VCaP (cell line): ENCODE measurements at regions not wholly inside any gene's neighbourhood (a gene's known extent, or its start where the extent isn't known, plus 50 kb on each side); places are given as distances from the start of the nearest gene placed in this dataset.
"Not testable (repeated sequence)": the region's sequence is repeated elsewhere in the genome, so short reads cannot be mapped to it uniquely, and the experiment has no call there.

Experiments used
- H3K27ac ChIP-seq: fragments of 450-650 bp; 2 replicates; pipeline ENCODE4 v1.5.1; 2017
- TF ChIP-seq, protein P1 (sequence below): fragments of 450-650 bp; conservative IDR thresholded peaks from 2 replicates; pipeline ENCODE4 v1.5.1; 2017; ENCODE audit warnings: mild to moderate bottlenecking, moderate library complexity

DNA sequence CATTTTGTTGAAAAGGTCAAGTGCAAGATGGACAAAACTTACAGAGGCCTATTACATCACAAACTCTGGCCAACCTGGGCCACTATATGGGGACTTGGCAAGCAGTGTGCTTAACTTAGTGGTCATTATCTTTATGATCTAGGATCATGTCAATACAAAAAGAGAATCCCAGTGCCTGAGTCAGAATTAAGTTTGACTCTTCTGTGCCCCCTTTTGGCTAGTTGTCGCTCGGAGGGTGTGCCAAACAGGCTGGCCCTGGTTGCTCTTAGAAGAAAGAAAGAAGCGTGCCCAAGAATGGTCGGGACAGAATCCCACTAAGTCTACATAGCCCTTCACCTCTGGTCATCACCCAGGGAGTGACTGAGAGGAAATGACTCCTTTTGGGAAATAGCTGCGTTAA is 100.1 kb downstream of the EIF4E start:
- no peak overlapping the region for H3K27ac ChIP-seq
- TF ChIP-seq, protein P1, sequence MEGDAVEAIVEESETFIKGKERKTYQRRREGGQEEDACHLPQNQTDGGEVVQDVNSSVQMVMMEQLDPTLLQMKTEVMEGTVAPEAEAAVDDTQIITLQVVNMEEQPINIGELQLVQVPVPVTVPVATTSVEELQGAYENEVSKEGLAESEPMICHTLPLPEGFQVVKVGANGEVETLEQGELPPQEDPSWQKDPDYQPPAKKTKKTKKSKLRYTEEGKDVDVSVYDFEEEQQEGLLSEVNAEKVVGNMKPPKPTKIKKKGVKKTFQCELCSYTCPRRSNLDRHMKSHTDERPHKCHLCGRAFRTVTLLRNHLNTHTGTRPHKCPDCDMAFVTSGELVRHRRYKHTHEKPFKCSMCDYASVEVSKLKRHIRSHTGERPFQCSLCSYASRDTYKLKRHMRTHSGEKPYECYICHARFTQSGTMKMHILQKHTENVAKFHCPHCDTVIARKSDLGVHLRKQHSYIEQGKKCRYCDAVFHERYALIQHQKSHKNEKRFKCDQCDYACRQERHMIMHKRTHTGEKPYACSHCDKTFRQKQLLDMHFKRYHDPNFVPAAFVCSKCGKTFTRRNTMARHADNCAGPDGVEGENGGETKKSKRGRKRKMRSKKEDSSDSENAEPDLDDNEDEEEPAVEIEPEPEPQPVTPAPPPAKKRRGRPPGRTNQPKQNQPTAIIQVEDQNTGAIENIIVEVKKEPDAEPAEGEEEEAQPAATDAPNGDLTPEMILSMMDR = peak; percentile 47

DNA sequence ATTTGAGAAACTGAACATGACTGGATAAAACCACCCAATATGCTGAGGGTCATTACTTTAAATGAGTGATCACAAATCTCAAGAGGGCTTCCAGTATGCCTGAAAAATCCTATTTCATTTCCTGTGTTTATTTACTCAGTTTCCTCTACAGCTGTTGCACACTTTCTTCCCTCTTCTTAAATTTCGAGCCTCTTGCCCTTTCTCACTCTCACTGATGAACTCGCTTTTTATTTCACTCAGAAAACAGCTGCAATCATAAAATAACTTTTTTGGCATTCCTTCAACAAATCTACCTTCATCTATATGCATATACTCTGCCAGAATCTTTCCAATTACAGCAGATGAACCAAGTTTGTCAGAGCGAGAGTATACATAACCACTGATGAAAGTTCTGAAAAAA is 101.3 kb downstream of the EIF4E start:
- TF ChIP-seq, protein P1 = no peak
- no peak overlapping the region for H3K27ac ChIP-seq

DNA sequence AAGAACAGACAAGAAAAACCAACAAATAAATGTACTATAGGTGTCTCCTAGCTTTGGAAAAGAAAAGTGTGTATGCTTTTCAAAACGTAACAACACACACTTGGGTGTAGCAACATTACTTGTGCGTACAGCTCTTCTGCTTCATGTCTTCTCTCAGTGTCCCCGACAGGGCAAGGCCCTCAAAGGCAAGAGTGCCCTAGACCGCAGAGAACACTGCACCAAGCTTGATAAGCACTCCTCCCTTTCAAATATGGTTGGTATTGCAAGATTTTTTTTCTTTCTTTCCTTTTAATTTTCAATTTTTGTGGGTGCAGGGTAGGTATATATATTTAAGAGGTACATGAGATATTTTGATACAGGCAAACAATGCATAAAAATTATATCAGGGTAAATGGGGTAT is 106.8 kb downstream of the EIF4E start:
- H3K27ac ChIP-seq = no peak overlapping the region
- TF ChIP-seq, protein P1 = no peak

DNA sequence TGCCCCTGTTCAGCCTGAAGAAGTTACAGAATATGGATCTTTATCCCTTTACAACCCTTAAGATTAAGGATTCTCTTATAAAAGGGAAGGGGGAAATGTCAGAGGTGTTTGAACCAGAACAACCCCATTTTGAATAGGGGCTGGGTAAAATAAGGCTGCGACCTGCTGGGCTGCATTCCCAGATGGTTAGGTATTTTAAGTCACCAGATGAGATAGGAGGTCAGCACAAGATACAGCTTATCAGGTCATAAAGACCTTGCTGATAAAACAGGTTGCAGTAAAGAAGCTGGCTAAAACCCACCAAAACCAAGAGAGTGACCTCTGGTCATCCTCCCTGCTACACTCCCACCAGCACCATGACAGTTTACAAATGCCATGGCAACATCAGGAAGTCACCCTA is 110.8 kb downstream of the EIF4E start:
- not testable (repeated sequence) for H3K27ac ChIP-seq

DNA sequence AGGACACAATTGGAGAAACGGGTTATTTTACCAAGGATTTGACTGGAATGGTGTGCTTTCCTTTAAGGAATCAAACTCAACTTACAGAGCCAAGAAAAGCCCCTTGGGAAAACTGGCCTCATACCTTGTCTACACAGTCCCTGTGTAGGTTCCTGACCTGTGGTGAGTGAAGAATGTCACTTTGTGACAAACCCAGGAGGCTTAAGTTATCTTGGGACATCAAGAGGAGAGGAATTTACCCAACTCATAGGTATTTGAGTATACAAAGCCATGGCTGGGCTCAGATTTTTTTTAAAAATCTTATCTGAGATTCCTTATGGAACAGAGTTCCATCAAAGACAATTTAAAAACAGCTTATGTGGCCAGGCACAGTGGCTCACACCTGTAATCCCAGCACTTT is 112.1 kb downstream of the EIF4E start:
- TF ChIP-seq, protein P1 = no peak
- H3K27ac ChIP-seq = no peak overlapping the region

DNA sequence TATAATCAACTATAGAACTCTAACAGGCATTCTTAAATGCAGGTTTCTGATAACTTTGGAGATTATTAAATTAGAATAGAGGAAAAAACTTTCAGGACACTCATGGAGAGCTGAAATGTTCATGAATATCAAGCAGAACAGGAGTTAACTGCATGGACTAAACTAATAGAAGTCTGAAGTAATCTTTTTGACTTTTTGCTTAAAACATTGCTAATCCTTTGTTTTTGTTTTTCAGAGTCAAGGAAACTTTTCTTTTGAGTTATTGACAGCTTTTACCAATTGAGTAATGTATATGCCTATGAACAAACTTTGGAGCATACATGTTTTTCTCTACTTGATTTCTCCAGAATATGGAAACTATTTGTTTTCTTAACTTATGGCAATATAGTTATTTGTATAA is 112.5 kb downstream of the EIF4E start:
- no peak overlapping the region for H3K27ac ChIP-seq
- TF ChIP-seq, protein P1 = no peak

DNA sequence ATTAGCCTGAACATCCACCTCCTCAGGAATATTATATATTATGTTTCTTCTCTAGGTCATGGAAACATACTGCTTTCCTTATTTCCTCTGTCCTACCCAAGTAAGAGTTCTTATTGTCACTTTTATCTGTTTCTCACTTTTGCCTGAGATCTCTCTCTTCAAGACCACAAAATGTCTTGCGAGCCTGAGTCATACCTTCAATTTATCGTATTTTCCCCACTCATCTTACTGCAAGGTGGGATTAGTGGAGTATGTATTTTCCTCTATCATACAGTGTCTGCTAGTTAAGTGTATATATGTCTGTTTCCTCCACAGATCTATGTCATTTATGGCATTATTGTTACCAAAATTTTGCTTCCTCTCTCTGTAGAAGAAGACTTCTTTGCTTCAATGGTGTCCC is 124.5 kb downstream of the EIF4E start:
- H3K27ac ChIP-seq = no peak overlapping the region
- TF ChIP-seq, protein P1 = no peak

DNA sequence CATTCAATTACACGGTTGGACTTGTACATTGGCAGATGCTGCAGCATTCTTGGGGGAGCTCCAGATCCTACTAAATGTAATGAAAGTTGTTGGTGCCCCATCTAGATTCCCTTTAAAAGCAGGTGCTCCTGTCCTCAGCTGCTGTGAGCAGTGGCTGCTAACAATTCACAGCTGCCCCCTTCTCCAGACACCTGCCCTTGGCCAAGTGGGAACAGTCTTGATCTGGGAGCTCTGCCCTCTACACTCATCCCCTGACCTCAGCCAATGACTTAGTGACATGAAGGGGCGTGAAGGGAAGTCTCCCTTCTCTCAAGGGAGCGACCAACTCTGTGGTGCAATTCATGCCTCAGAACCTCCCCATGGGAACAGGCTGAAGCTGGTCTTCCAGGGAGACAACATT is 125.7 kb downstream of the EIF4E start:
- H3K27ac ChIP-seq = no peak overlapping the region
- TF ChIP-seq, protein P1 = no peak
